ENCODE measurements at regions not wholly inside any gene's neighbourhood (a gene's known extent, or its start where the extent isn't known, plus 50 kb on each side); places are given as distances from the start of the nearest gene placed in this dataset.
"Not testable (repeated sequence)": the region's sequence is repeated elsewhere in the genome, so short reads cannot be mapped to it uniquely, and the experiment has no call there.

- DNase-seq, result no peak
- no peak overlapping the region for H3K4me3 ChIP-seq (ENCODE audit: insufficient read depth, low read depth, low read length, poor library complexity, severe bottlenecking)
- no peaks in the 10 kb centered on the region for H3K27me3 ChIP-seq (replicated peaks; ENCODE audit: control insufficient read depth, insufficient read depth, low read length, poor library complexity, severe bottlenecking)
- no peaks in the 10 kb centered on the region for H3K36me3 ChIP-seq (ENCODE audit: control insufficient read depth, insufficient read depth, low read length)
- H3K9me3 ChIP-seq (ENCODE audit: control insufficient read depth, low read length), result no peaks in the 10 kb centered on the region
- no peak overlapping the region for H3K27ac ChIP-seq (ENCODE audit: insufficient read depth, low read length, poor library complexity, severe bottlenecking)
- H3K4me1 ChIP-seq (ENCODE audit: control insufficient read depth, insufficient read depth, low read length, poor library complexity, severe bottlenecking), result no peaks in the 10 kb centered on the region
Measured at GRCh38 chr1:171397851-171398469, 84.0 kb downstream of the FMO4 start.

- H3K36me3 ChIP-seq (ENCODE audit: control insufficient read depth, insufficient read depth, low read length), result no peaks in the 10 kb centered on the region
- H3K4me3 ChIP-seq (ENCODE audit: insufficient read depth, low read depth, low read length, poor library complexity, severe bottlenecking), result no peak overlapping the region
- no peaks in the 10 kb centered on the region for H3K9me3 ChIP-seq (ENCODE audit: control insufficient read depth, low read length)
- no peak overlapping the region for H3K27ac ChIP-seq (ENCODE audit: insufficient read depth, low read length, poor library complexity, severe bottlenecking)
- H3K4me1 ChIP-seq (ENCODE audit: control insufficient read depth, insufficient read depth, low read length, poor library complexity, severe bottlenecking), result no peaks in the 10 kb centered on the region
- no peak for DNase-seq
- H3K27me3 ChIP-seq (replicated peaks; ENCODE audit: control insufficient read depth, insufficient read depth, low read length, poor library complexity, severe bottlenecking), result no peaks in the 10 kb centered on the region
Measured at GRCh38 chr1:171403393-171403792, 81.9 kb upstream of the PRRC2C start.

- DNase-seq, result no peak
- no peaks in the 10 kb centered on the region for H3K9me3 ChIP-seq (ENCODE audit: control insufficient read depth, low read length)
- H3K27ac ChIP-seq (ENCODE audit: insufficient read depth, low read length, poor library complexity, severe bottlenecking), result no peak overlapping the region
- no peaks in the 10 kb centered on the region for H3K4me1 ChIP-seq (ENCODE audit: control insufficient read depth, insufficient read depth, low read length, poor library complexity, severe bottlenecking)
- H3K4me3 ChIP-seq (ENCODE audit: insufficient read depth, low read depth, low read length, poor library complexity, severe bottlenecking), result no peak overlapping the region
- H3K27me3 ChIP-seq (replicated peaks; ENCODE audit: control insufficient read depth, insufficient read depth, low read length, poor library complexity, severe bottlenecking), result no peaks in the 10 kb centered on the region
- no peaks in the 10 kb centered on the region for H3K36me3 ChIP-seq (ENCODE audit: control insufficient read depth, insufficient read depth, low read length)
Measured at GRCh38 chr1:171405391-171405714, 80.0 kb upstream of the PRRC2C start.

GRCh38 chr1:171413557-171413956 is 71.8 kb upstream of the PRRC2C start:
- DNase-seq; H3K36me3 ChIP-seq (ENCODE audit: control insufficient read depth, insufficient read depth, low read length); H3K4me1 ChIP-seq (ENCODE audit: control insufficient read depth, insufficient read depth, low read length, poor library complexity, severe bottlenecking): not testable (repeated sequence)

GRCh38 chr1:171418546-171418945 is 66.8 kb upstream of the PRRC2C start:
- no peaks in the 10 kb centered on the region for H3K27me3 ChIP-seq (replicated peaks; ENCODE audit: control insufficient read depth, insufficient read depth, low read length, poor library complexity, severe bottlenecking)
- no peaks in the 10 kb centered on the region for H3K36me3 ChIP-seq (ENCODE audit: control insufficient read depth, insufficient read depth, low read length)
- no peak for DNase-seq
- peaks cover 13% of the 10 kb centered on the region for H3K4me1 ChIP-seq (ENCODE audit: control insufficient read depth, insufficient read depth, low read length, poor library complexity, severe bottlenecking)
- no peaks in the 10 kb centered on the region for H3K9me3 ChIP-seq (ENCODE audit: control insufficient read depth, low read length)
- no peak overlapping the region for H3K4me3 ChIP-seq (ENCODE audit: insufficient read depth, low read depth, low read length, poor library complexity, severe bottlenecking)
- H3K27ac ChIP-seq (ENCODE audit: insufficient read depth, low read length, poor library complexity, severe bottlenecking), result no peak overlapping the region

More at GRCh38 chr1:171413557-171413956, 71.8 kb upstream of the PRRC2C start:
- not testable (repeated sequence) for H3K27me3 ChIP-seq (replicated peaks; ENCODE audit: control insufficient read depth, insufficient read depth, low read length, poor library complexity, severe bottlenecking); H3K9me3 ChIP-seq (ENCODE audit: control insufficient read depth, low read length); H3K27ac ChIP-seq (ENCODE audit: insufficient read depth, low read length, poor library complexity, severe bottlenecking); H3K4me3 ChIP-seq (ENCODE audit: insufficient read depth, low read depth, low read length, poor library complexity, severe bottlenecking)

GRCh38 chr1:171420810-171421209 is 64.5 kb upstream of the PRRC2C start:
- H3K4me3 ChIP-seq (ENCODE audit: insufficient read depth, low read depth, low read length, poor library complexity, severe bottlenecking), result no peak overlapping the region
- no peak overlapping the region for H3K27ac ChIP-seq (ENCODE audit: insufficient read depth, low read length, poor library complexity, severe bottlenecking)
- no peaks in the 10 kb centered on the region for H3K9me3 ChIP-seq (ENCODE audit: control insufficient read depth, low read length)
- H3K36me3 ChIP-seq (ENCODE audit: control insufficient read depth, insufficient read depth, low read length), result no peaks in the 10 kb centered on the region
- H3K4me1 ChIP-seq (ENCODE audit: control insufficient read depth, insufficient read depth, low read length, poor library complexity, severe bottlenecking), result peaks cover 13% of the 10 kb centered on the region
- no peak for DNase-seq
- H3K27me3 ChIP-seq (replicated peaks; ENCODE audit: control insufficient read depth, insufficient read depth, low read length, poor library complexity, severe bottlenecking), result no peaks in the 10 kb centered on the region

GRCh38 chr1:171421413-171422020 is 63.8 kb upstream of the PRRC2C start:
- Histone ChIP-seq H3K9me3 (ENCODE audit: control insufficient read depth, low read length) (no peaks in the 10 kb centered on the region), H3K36me3 (ENCODE audit: control insufficient read depth, insufficient read depth, low read length) (no peaks in the 10 kb centered on the region), H3K4me1 (ENCODE audit: control insufficient read depth, insufficient read depth, low read length, poor library complexity, severe bottlenecking) (peaks cover 13% of the 10 kb centered on the region), H3K4me3 (ENCODE audit: insufficient read depth, low read depth, low read length, poor library complexity, severe bottlenecking) (no peak overlapping the region), H3K27ac (ENCODE audit: insufficient read depth, low read length, poor library complexity, severe bottlenecking) (no peak overlapping the region), H3K27me3 (replicated peaks; ENCODE audit: control insufficient read depth, insufficient read depth, low read length, poor library complexity, severe bottlenecking) (no peaks in the 10 kb centered on the region)
- DNase-seq, result no peak

GRCh38 chr1:171422511-171422910 is 62.8 kb upstream of the PRRC2C start:
- DNase-seq, result no peak
- Histone ChIP-seq H3K27me3 (replicated peaks; ENCODE audit: control insufficient read depth, insufficient read depth, low read length, poor library complexity, severe bottlenecking) (no peaks in the 10 kb centered on the region), H3K9me3 (ENCODE audit: control insufficient read depth, low read length) (no peaks in the 10 kb centered on the region), H3K4me3 (ENCODE audit: insufficient read depth, low read depth, low read length, poor library complexity, severe bottlenecking) (no peak overlapping the region), H3K36me3 (ENCODE audit: control insufficient read depth, insufficient read depth, low read length) (no peaks in the 10 kb centered on the region), H3K4me1 (ENCODE audit: control insufficient read depth, insufficient read depth, low read length, poor library complexity, severe bottlenecking) (peaks cover 13% of the 10 kb centered on the region), H3K27ac (ENCODE audit: insufficient read depth, low read length, poor library complexity, severe bottlenecking) (no peak overlapping the region)

GRCh38 chr1:171424494-171424893 is 60.8 kb upstream of the PRRC2C start:
- DNase-seq, result no peak
- H3K9me3 ChIP-seq (ENCODE audit: control insufficient read depth, low read length), result no peaks in the 10 kb centered on the region
- no peaks in the 10 kb centered on the region for H3K27me3 ChIP-seq (replicated peaks; ENCODE audit: control insufficient read depth, insufficient read depth, low read length, poor library complexity, severe bottlenecking)
- H3K27ac ChIP-seq (ENCODE audit: insufficient read depth, low read length, poor library complexity, severe bottlenecking), result no peak overlapping the region
- H3K4me3 ChIP-seq (ENCODE audit: insufficient read depth, low read depth, low read length, poor library complexity, severe bottlenecking), result no peak overlapping the region
- H3K4me1 ChIP-seq (ENCODE audit: control insufficient read depth, insufficient read depth, low read length, poor library complexity, severe bottlenecking), result peaks cover 13% of the 10 kb centered on the region
- no peaks in the 10 kb centered on the region for H3K36me3 ChIP-seq (ENCODE audit: control insufficient read depth, insufficient read depth, low read length)

- no peaks in the 10 kb centered on the region for H3K9me3 ChIP-seq (ENCODE audit: control insufficient read depth, low read length)
- H3K4me1 ChIP-seq (ENCODE audit: control insufficient read depth, insufficient read depth, low read length, poor library complexity, severe bottlenecking), result no peaks in the 10 kb centered on the region
- H3K36me3 ChIP-seq (ENCODE audit: control insufficient read depth, insufficient read depth, low read length), result no peaks in the 10 kb centered on the region
Measured at GRCh38 chr1:171426645-171427044, 58.7 kb upstream of the PRRC2C start.

More at GRCh38 chr1:171426645-171427044, 58.7 kb upstream of the PRRC2C start:
- Histone ChIP-seq H3K27me3 (replicated peaks; ENCODE audit: control insufficient read depth, insufficient read depth, low read length, poor library complexity, severe bottlenecking) (no peaks in the 10 kb centered on the region), H3K4me3 (ENCODE audit: insufficient read depth, low read depth, low read length, poor library complexity, severe bottlenecking) (no peak overlapping the region), H3K27ac (ENCODE audit: insufficient read depth, low read length, poor library complexity, severe bottlenecking) (no peak overlapping the region)
- no peak for DNase-seq
